Heart right ventricle (tissue), 16 donors: ENCODE measurements at regions not wholly inside any gene's neighbourhood (a gene's known extent, or its start where the extent isn't known, plus 50 kb on each side); places are given as distances from the start of the nearest gene placed in this dataset.
A peak's percentile ranks its signal among the peaks of the same experiment; 100 is the strongest.

Source experiments
- ATAC-seq, 8 donors: fragments of 200-7000 bp; cut with Tn5 transposase; one replicate each; pipeline ENCODE4 v1.9.1; 2020; ENCODE audit warnings: mild to moderate bottlenecking in 8 of 8, moderate library complexity in 8 of 8, moderate number of reproducible peaks in 1 of 8
- DNase-seq, 2 donors: peaks; one replicate each; pipeline ENCODE4 v3.0.0-alpha.2; 2020
- H3K27ac ChIP-seq, 10 donors: fragments of 200-600 bp; sonication (generic) in 2 of 10; one replicate each; pipeline versions ENCODE4 v1.5.0 to v1.8.0; 2020 to 2022; ENCODE audit warnings: mild to moderate bottlenecking in 3 of 10
- H3K27me3 ChIP-seq, 7 donors: fragments of 200-600 bp; one replicate each; pipeline ENCODE4 v1.8.0; 2021 to 2022; ENCODE audit warnings: mild to moderate bottlenecking in 2 of 7
- H3K36me3 ChIP-seq, 9 donors: fragments of 200-600 bp; sonication (generic) in 1 of 9; one replicate each; pipeline versions ENCODE4 v1.5.0 to v1.8.0; 2020 to 2022; ENCODE audit warnings: mild to moderate bottlenecking in 2 of 9
- H3K4me1 ChIP-seq, 9 donors: fragments of 200-600 bp; sonication (generic) in 1 of 9; one replicate each; pipeline versions ENCODE4 v1.5.0 to v1.8.0; 2020 to 2022; ENCODE audit warnings: mild to moderate bottlenecking in 4 of 9
- H3K4me3 ChIP-seq, 10 donors: fragments of 200-600 bp; sonication (generic) in 2 of 10; one replicate each; pipeline versions ENCODE4 v1.5.0 to v1.8.0; 2020 to 2022; ENCODE audit warnings: mild to moderate bottlenecking in 7 of 10, moderate library complexity in 2 of 10
- H3K9me3 ChIP-seq, 11 donors: fragments of 200-600 bp in 10 of 11; sonication (generic) in 2 of 11; one replicate each; pipeline versions ENCODE4 v1.5.0 to v1.8.0; 2013 to 2022; ENCODE audit warnings: mild to moderate bottlenecking in 2 of 11, control low read depth in 1 of 11, moderate library complexity in 1 of 11
- WGBS, 2 donors: extraction: QIAGEN DNeasy Blood & Tissue Kit; methylation state at CpG; one replicate each; pipeline ENCODE4 v1.1.7; 2013; ENCODE audit warnings: inconsistent platforms in 1 of 2; 5-methylcytosine and 5-hydroxymethylcytosine counted together
- intact Hi-C, 10 donors: fragments of 100-400 bp; cut with DNase I; formaldehyde crosslinking; loops; one replicate each; pipeline versions ENCODE4 v1.11.1 to v1.14.2; 2022
- TF ChIP-seq, protein P1 (sequence below), 9 donors: fragments of 200-600 bp; sonication (generic) in 2 of 9; IDR thresholded peaks; one replicate each; pipeline versions ENCODE4 v1.5.0 to v1.8.0; 2021 to 2022; ENCODE audit warnings: antibody characterized with exemption in 9 of 9, mild to moderate bottlenecking in 5 of 9, moderate library complexity in 1 of 9
- donor health status: Arrhythmogenic right ventricular cardiomyopathy.
- donor health status: ischemic (EF 13 %, LVEDD 7.1; RV severe dilation, severe dysfunction).
- donor health status: healthy with polysubstance abuse.
- donor health status: DM: no; HTN: yes; CAD: no.
- donor health status: DM: no; HTN: no; CAD: no.
- donor health status: ischemic (EF 25% LVEDD 6.9; RV normal size, moderate dysfunction).
- donor health status: ischemic (EF 25% LVEDD 5.7; RV mildly dilated, moderate dysfunction).
- donor health status: healthy.
- donor health status: DM: yes; HTN: yes; CAD: no.
- donor health status: Ischemic cardiomyopathy.
- donor health status: ischemic (EF 35%, LVEDD 5.7; RV mildly dilated, moderate dysfunction).
- donor health status: nonischemic (EF 11% LVEDD 7.7; RV severe dilation, severe dysfunction).
- donor health status: DM: yes; HTN: yes; CAD: no.
- donor health status: PGD.
- donor health status: ischemic (EF 29% LVEDD 5.4; RV normal size, mild dysfunction).
- donor health status: nonischemic (EF 23%, LVEDD 6.1; RV moderate dilation, normal function).

- WGBS, 2 donors: 76 to 82% methylated on average over 3 of the region's 3 CpGs
- H3K9me3 ChIP-seq: no peaks in the 10 kb centered on the region
- TF ChIP-seq, protein P1, sequence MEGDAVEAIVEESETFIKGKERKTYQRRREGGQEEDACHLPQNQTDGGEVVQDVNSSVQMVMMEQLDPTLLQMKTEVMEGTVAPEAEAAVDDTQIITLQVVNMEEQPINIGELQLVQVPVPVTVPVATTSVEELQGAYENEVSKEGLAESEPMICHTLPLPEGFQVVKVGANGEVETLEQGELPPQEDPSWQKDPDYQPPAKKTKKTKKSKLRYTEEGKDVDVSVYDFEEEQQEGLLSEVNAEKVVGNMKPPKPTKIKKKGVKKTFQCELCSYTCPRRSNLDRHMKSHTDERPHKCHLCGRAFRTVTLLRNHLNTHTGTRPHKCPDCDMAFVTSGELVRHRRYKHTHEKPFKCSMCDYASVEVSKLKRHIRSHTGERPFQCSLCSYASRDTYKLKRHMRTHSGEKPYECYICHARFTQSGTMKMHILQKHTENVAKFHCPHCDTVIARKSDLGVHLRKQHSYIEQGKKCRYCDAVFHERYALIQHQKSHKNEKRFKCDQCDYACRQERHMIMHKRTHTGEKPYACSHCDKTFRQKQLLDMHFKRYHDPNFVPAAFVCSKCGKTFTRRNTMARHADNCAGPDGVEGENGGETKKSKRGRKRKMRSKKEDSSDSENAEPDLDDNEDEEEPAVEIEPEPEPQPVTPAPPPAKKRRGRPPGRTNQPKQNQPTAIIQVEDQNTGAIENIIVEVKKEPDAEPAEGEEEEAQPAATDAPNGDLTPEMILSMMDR (IDR thresholded peaks at IDR 0.05): no peak
- H3K4me1 ChIP-seq: no peaks in the 10 kb centered on the region
- no peak overlapping the region for H3K27ac ChIP-seq
- intact Hi-C loops: no loop called here
- no peak for DNase-seq
- H3K4me3 ChIP-seq: no peak overlapping the region
- H3K27me3 ChIP-seq: no peaks in the 10 kb centered on the region
- no peak for ATAC-seq
- H3K36me3 ChIP-seq: no peaks in the 10 kb centered on the region
Measured at GRCh38 chr1:217354895-217355294, 276.0 kb downstream of the GPATCH2 start.

GRCh38 chr1:217348960-217349664 lies 281.8 kb downstream of the GPATCH2 start:
- intact Hi-C loops: no loop called here
- H3K36me3 ChIP-seq: no peaks in the 10 kb centered on the region
- TF ChIP-seq, protein P1 (IDR thresholded peaks at IDR 0.05): no peak
- ATAC-seq: no peak
- 77 to 79% methylated on average over 7 of the region's 7 CpGs for WGBS, 2 donors
- H3K4me1 ChIP-seq: peaks cover 0 to 3% (median 0%) of the 10 kb centered on the region in 9 donors
- no peaks in the 10 kb centered on the region for H3K9me3 ChIP-seq
- no peak overlapping the region for H3K27ac ChIP-seq
- no peaks in the 10 kb centered on the region for H3K27me3 ChIP-seq
- H3K4me3 ChIP-seq: no peak overlapping the region
- DNase-seq: no peak

DNA sequence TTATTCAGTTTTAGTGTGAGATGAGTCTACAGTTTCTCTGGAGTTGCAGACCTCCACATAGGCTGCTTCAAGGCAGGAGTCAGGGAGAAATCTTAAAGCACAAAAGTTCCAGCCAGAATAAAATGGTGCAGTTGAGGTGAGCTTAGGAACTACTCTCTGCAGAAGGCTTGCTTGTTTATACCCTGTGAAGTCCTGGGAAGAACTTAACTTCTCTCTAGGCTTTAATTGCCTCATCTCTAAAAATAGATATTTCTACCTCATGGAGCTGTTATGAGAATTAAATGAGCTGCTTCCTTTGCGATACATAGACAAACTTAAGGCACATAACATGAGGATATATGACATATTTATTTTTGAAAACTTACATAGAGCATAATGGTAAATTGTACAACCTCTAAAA lies 286.2 kb downstream of the GPATCH2 start:
- no peak overlapping the region for H3K4me3 ChIP-seq
- no peak for DNase-seq
- intact Hi-C loops: no loop called here
- ATAC-seq: peak in 6 of 8 donors; percentile 26 to 77 (median 56)
- no peaks in the 10 kb centered on the region for H3K9me3 ChIP-seq
- peaks cover 0 to 3% (median 0%) of the 10 kb centered on the region in 9 donors for H3K4me1 ChIP-seq
- H3K27ac ChIP-seq: no peak overlapping the region
- TF ChIP-seq, protein P1 (IDR thresholded peaks at IDR 0.05): no peak
- H3K27me3 ChIP-seq: no peaks in the 10 kb centered on the region
- no peaks in the 10 kb centered on the region for H3K36me3 ChIP-seq
- WGBS, 2 donors: 56 to 67% methylated on average over 1 of the region's 1 CpG

GRCh38 chr1:217343907-217344306 lies 287.0 kb downstream of the GPATCH2 start:
- no peak for ATAC-seq
- 65 to 77% methylated on average over 8 of the region's 8 CpGs for WGBS, 2 donors
- DNase-seq: no peak

More at GRCh38 chr1:217343907-217344306, 287.0 kb downstream of the GPATCH2 start:
- no peaks in the 10 kb centered on the region for H3K27me3 ChIP-seq
- no peak overlapping the region for H3K27ac ChIP-seq
- TF ChIP-seq, protein P1 (IDR thresholded peaks at IDR 0.05): no peak
- peaks cover 0 to 3% (median 0%) of the 10 kb centered on the region in 9 donors for H3K4me1 ChIP-seq
- intact Hi-C loops: no loop called here
- no peaks in the 10 kb centered on the region for H3K36me3 ChIP-seq
- no peaks in the 10 kb centered on the region for H3K9me3 ChIP-seq
- no peak overlapping the region for H3K4me3 ChIP-seq
